OCI-LY1 (cell line): ENCODE measurements at regions not wholly inside any gene's neighbourhood (a gene's known extent, or its start where the extent isn't known, plus 50 kb on each side); places are given as distances from the start of the nearest gene placed in this dataset.
"Not testable (repeated sequence)": the region's sequence is repeated elsewhere in the genome, so short reads cannot be mapped to it uniquely, and the experiment has no call there.

Source experiments
- H2AFZ ChIP-seq: fragments of 200-600 bp; sonication (generic), shearing (Covaris generic); 2 replicates; pipeline ENCODE4 v1.6.0; 2014; ENCODE audit warnings: antibody characterized with exemption, mild to moderate bottlenecking, low read length
- H3F3A ChIP-seq: fragments of 200-600 bp; sonication (generic), shearing (Covaris generic); 2 replicates; pipeline ENCODE4 v1.6.0; 2014; ENCODE audit warnings: mild to moderate bottlenecking, antibody characterized with exemption, low read length, moderate library complexity; ENCODE audit not compliant: insufficient read depth
- H3K27ac ChIP-seq: fragments of 200-600 bp; sonication (generic); 2 replicates; pipeline ENCODE4 v1.5.1; 2014; ENCODE audit warnings: low read length, mixed run types, mild to moderate bottlenecking, low read depth; ENCODE audit not compliant: poor library complexity, severe bottlenecking
- H3K27me3 ChIP-seq: fragments of 200-600 bp; sonication (generic); 2 replicates; pipeline ENCODE4 v1.6.0; 2014; ENCODE audit warnings: antibody characterized with exemption, mild to moderate bottlenecking, low read length, moderate library complexity; ENCODE audit not compliant: insufficient read depth
- H3K36me3 ChIP-seq: fragments of 200-600 bp; sonication (generic); 2 replicates; pipeline ENCODE4 v1.6.1; 2014; ENCODE audit warnings: mild to moderate bottlenecking, antibody characterized with exemption, low read length, moderate library complexity, mixed read lengths; ENCODE audit not compliant: insufficient read depth
- H3K4me1 ChIP-seq: fragments of 200-600 bp; sonication (generic); 2 replicates; pipeline ENCODE4 v1.5.1; 2014; ENCODE audit warnings: mild to moderate bottlenecking, low read length, moderate library complexity; ENCODE audit not compliant: insufficient read depth, severe bottlenecking
- H3K4me2 ChIP-seq: fragments of 200-600 bp; sonication (generic), shearing (Covaris generic); 2 replicates; pipeline ENCODE4 v1.6.1; 2014; ENCODE audit warnings: low read length
- H3K4me3 ChIP-seq: fragments of 200-600 bp; sonication (generic); 2 replicates; pipeline ENCODE4 v1.5.1; 2014; ENCODE audit warnings: low read length, low read depth, mild to moderate bottlenecking, mixed read lengths; ENCODE audit not compliant: poor library complexity, severe bottlenecking
- H3K79me2 ChIP-seq: fragments of 200-600 bp; shearing (Covaris generic); 2 replicates; pipeline ENCODE4 v1.6.1; 2016; ENCODE audit warnings: mixed run types, low read length, mixed read lengths; ENCODE audit not compliant: insufficient read depth
- H3K9ac ChIP-seq: fragments of 200-600 bp; sonication (generic), shearing (Covaris generic); 2 replicates; pipeline ENCODE4 v1.6.1; 2014; ENCODE audit warnings: mild to moderate bottlenecking, low read length, mixed read lengths
- H3K9me2 ChIP-seq: fragments of 200-600 bp; sonication (generic), shearing (Covaris generic); 2 replicates; pipeline ENCODE4 v1.6.1; 2014; ENCODE audit warnings: low read depth, mild to moderate bottlenecking, low read length, mixed read lengths
- H3K9me3 ChIP-seq: fragments of 200-600 bp; shearing (Covaris generic); 2 replicates; pipeline ENCODE4 v1.6.1; 2014; ENCODE audit warnings: low read length, mixed read lengths
- H4K20me1 ChIP-seq: fragments of 200-600 bp; sonication (generic), shearing (Covaris generic); 2 replicates; pipeline ENCODE4 v1.6.0; 2016; ENCODE audit warnings: mild to moderate bottlenecking, low read length; ENCODE audit not compliant: insufficient read depth
- CTCF ChIP-seq: fragments of 200-600 bp; sonication (generic), shearing (Covaris generic); IDR thresholded peaks from 2 replicates; pipeline ENCODE4 v1.5.1; 2017; ENCODE audit warnings: mild to moderate bottlenecking, antibody characterized with exemption, low read length, moderate library complexity, mixed read lengths
- EZH2 ChIP-seq: fragments of 200-600 bp; sonication (generic), shearing (Covaris generic); IDR thresholded peaks from 2 replicates; pipeline ENCODE4 v1.8.0; 2017; ENCODE audit warnings: borderline replicate concordance, mixed run types, mild to moderate bottlenecking, antibody characterized with exemption, low read length, moderate library complexity, mixed read lengths

DNA sequence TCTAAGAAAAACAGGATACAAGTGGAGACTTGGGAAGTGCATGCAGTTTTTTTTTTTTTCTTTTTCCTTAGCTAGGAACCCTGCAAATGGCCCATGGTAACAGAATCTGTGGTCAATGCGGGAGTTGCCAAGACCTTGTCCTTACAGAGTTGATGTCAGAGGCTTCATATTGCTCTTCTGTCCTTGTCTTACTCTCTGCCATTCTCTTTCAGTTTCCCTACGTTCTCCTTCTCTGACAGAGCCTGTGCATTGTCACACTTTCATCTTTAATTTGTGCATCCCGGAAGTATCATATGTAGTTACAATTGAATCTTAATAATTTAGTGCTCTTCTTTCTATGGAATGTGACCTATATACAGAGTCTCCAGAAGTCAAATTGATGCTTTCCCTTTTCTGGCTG lies 986.9 kb downstream of the TMEM121 start:
- H3K27ac ChIP-seq, result no peak overlapping the region

DNA sequence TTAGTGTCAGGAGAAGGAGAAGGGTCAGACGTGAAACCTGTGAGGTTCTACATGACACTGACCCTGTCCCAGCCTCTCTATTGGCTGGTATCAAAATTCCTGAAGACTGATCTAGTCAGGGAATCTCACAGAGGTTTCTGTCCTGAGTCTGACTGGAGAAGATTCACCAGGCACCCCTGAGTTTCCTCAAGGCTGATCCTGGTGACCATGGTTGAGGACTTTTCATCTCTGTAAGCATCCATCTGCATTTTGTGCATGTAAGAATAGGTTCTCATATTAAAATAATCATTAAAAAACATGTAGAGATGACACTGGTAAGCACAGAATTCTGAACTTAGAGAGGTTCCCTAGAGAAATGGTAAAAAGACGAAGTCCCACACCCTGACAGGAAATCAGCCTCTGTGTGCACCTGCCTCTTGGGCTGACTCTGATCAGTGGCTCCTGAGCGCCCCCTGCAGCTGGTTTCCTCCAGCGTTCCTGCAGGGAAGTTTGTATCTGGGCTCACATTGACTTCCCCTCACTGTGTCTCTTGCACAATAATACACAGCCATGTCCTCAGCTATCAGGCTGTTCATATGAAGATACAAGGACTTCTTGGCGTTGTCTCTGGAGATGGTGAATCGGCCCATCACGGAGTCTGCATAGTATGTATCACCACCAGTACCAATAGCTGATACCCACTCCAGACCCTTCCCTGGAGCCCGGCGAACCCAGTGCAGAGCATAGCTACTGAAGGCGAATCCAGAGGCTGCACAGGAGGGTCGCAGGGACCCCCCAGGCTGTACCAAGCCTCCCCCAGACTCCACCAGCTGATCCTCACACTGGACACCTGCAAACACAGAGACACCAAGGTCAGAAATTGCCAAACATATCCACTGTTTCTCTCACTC lies 991.9 kb downstream of the TMEM121 start:
- Histone ChIP-seq H3K4me1 (no peaks in the 10 kb centered on the region), H3K4me2 (no peak overlapping the region), H4K20me1 (no peaks in the 10 kb centered on the region), H3K27me3 (no peaks in the 10 kb centered on the region), H3K9ac (no peak overlapping the region), H3K9me2 (no peaks in the 10 kb centered on the region), H3K4me3 (no peak overlapping the region), H3K27ac (no peak overlapping the region), H3K9me3 (no peaks in the 10 kb centered on the region), H3K79me2 (no peaks in the 10 kb centered on the region), H3K36me3 (no peaks in the 10 kb centered on the region), H3F3A (no peaks in the 10 kb centered on the region), H2AFZ (no peak overlapping the region)
- TF ChIP-seq CTCF (peak; percentile 89), EZH2 (no peak)

More for the DNA sequence above, 986.9 kb downstream of the TMEM121 start:
- no peaks in the 10 kb centered on the region for H3K9me3 ChIP-seq
- H2AFZ ChIP-seq, result no peak overlapping the region
- H3F3A ChIP-seq, result no peaks in the 10 kb centered on the region
- no peak overlapping the region for H3K4me2 ChIP-seq
- TF ChIP-seq EZH2 (no peak), CTCF (no peak)
- no peaks in the 10 kb centered on the region for H3K79me2 ChIP-seq
- H3K9me2 ChIP-seq, result no peaks in the 10 kb centered on the region
- H3K27me3 ChIP-seq, result 0 out of 2 replicates have a peak, but pooled peaks cover 6% of the 10 kb centered on the region
- H3K4me3 ChIP-seq, result no peak overlapping the region
- no peaks in the 10 kb centered on the region for H3K4me1 ChIP-seq
- no peaks in the 10 kb centered on the region for H3K36me3 ChIP-seq
- H4K20me1 ChIP-seq, result no peaks in the 10 kb centered on the region
- no peak overlapping the region for H3K9ac ChIP-seq

GRCh38 chr14:106522118-106522517 lies 995.7 kb downstream of the TMEM121 start:
- H3F3A ChIP-seq, H3K9me2 ChIP-seq, H2AFZ ChIP-seq, H3K79me2 ChIP-seq, H3K4me2 ChIP-seq, H3K9ac ChIP-seq, H3K27me3 ChIP-seq, H3K36me3 ChIP-seq, H3K9me3 ChIP-seq, H3K4me1 ChIP-seq, H3K27ac ChIP-seq, H4K20me1 ChIP-seq, H3K4me3 ChIP-seq: not testable (repeated sequence)

- H3K27me3 ChIP-seq, result no peaks in the 10 kb centered on the region
- H3F3A ChIP-seq, result no peaks in the 10 kb centered on the region
- no peaks in the 10 kb centered on the region for H3K9me3 ChIP-seq
- H3K9me2 ChIP-seq, result no peaks in the 10 kb centered on the region
- H3K79me2 ChIP-seq, result no peaks in the 10 kb centered on the region
- H3K4me3 ChIP-seq, result no peak overlapping the region
- TF ChIP-seq CTCF (no peak), EZH2 (no peak)
- no peak overlapping the region for H3K9ac ChIP-seq
- H4K20me1 ChIP-seq, result no peaks in the 10 kb centered on the region
- no peaks in the 10 kb centered on the region for H3K4me1 ChIP-seq
- H2AFZ ChIP-seq, result no peak overlapping the region
- no peak overlapping the region for H3K27ac ChIP-seq
- H3K4me2 ChIP-seq, result no peak overlapping the region
- no peaks in the 10 kb centered on the region for H3K36me3 ChIP-seq
These were observed 996.6 kb downstream of the TMEM121 start for GRCh38 chr14:106522990-106523389.
